HepG2 (cell line): ENCODE measurements at regions not wholly inside any gene's neighbourhood (a gene's known extent, or its start where the extent isn't known, plus 50 kb on each side); places are given as distances from the start of the nearest gene placed in this dataset.

Source experiments
- ATAC-seq: fragments of 200-7000 bp; cut with Tn5 transposase; 3 replicates; pipeline ENCODE4 v1.9.1; 2020; ENCODE audit warnings: mild to moderate bottlenecking, moderate library complexity
- BruUV-seq: library from RNA; stranded (reverse); fragments of 400-500 nt; replicated peaks from 2 replicates; lab custom pipeline; 2021; lab: Mats Ljungman, UMichigan
- CTCF ChIA-PET: fragments of 300-600 bp; formaldehyde crosslinking; extraction: SDS; loops from one replicate; lab custom pipeline; 2021; ENCODE audit warnings: low total read pairs, inconsistent platforms, low intra/inter-chr PET ratio; lab: Yijun Ruan, JAX
- POLR2A ChIA-PET: fragments of 350-600 bp; sonication (Branson Sonifier 250); formaldehyde crosslinking; loops from one replicate; lab custom pipeline; 2020; ENCODE audit warnings: antibody characterized with exemption, inconsistent platforms; lab: Yijun Ruan, JAX
- DNase-seq: peaks from one replicate; pipeline ENCODE4 v3.0.0-alpha.2; 2015; ENCODE audit warnings: low spot score
- FAIRE-seq: peaks from 3 replicates; lab custom pipeline; 2011; peaks lifted over from hg19 to GRCh38; lab: Jason Lieb, UNC
- H2AFZ ChIP-seq: one replicate; pipeline ENCODE4 v1.6.1; 2011; ENCODE audit warnings: low read length, inconsistent platforms
- H3K27ac ChIP-seq: fragments of 300-600 bp; 3 replicates; pipeline ENCODE4 v1.8.0; 2011; ENCODE audit warnings: mixed run types, mild to moderate bottlenecking, mixed read lengths, low read length, inconsistent platforms; ENCODE audit not compliant: insufficient read depth; ENCODE audit errors: extremely low read length
- H3K27me3 ChIP-seq, 2 experiments: fragments of 200-600 bp in 1 of 2; 2 replicates in 1 of 2; 3 replicates in 1 of 2; pipeline versions ENCODE4 v1.6.0 to v1.8.0; 2011; ENCODE audit warnings: low read length in 2 of 2, mild to moderate bottlenecking in 2 of 2, moderate library complexity in 2 of 2, inconsistent platforms in 1 of 2; ENCODE audit not compliant: insufficient read depth in 2 of 2, control insufficient read depth in 1 of 2
- H3K36me3 ChIP-seq, 2 experiments: fragments of 200-600 bp in 1 of 2; replicated peaks in 1 of 2; 2 replicates in 1 of 2; 3 replicates in 1 of 2; pipeline versions ENCODE4 v1.5.1 to v1.8.0; 2011; ENCODE audit warnings: low read length in 2 of 2, inconsistent platforms in 1 of 2; ENCODE audit not compliant: insufficient read depth in 2 of 2, control insufficient read depth in 1 of 2
- H3K4me1 ChIP-seq: 2 replicates; pipeline ENCODE4 v1.5.1; 2012; ENCODE audit warnings: low read length, inconsistent platforms; ENCODE audit not compliant: insufficient read depth
- H3K4me2 ChIP-seq: 2 replicates; pipeline ENCODE4 v1.6.0; 2011; ENCODE audit warnings: low read depth, low read length, inconsistent platforms
- H3K4me3 ChIP-seq, 3 experiments: fragments of 200-600 bp in 1 of 3; sonication (generic), shearing (Covaris generic) in 1 of 3; replicated peaks in 1 of 3; 2 replicates each; pipeline ENCODE4 v1.5.1; 2011 to 2016; ENCODE audit warnings: low read length in 3 of 3, inconsistent platforms in 2 of 3, low read depth in 2 of 3, mild to moderate bottlenecking in 2 of 3, control low read depth in 1 of 3, mixed read lengths in 1 of 3; ENCODE audit not compliant: insufficient read depth in 1 of 3
- H3K79me2 ChIP-seq: one replicate; pipeline ENCODE4 v1.6.1; 2011; ENCODE audit warnings: low read length, inconsistent platforms; ENCODE audit not compliant: insufficient read depth
- H3K9ac ChIP-seq: 2 replicates; pipeline ENCODE4 v1.6.0; 2011; ENCODE audit warnings: mild to moderate bottlenecking, low read depth, low read length, inconsistent platforms; ENCODE audit not compliant: insufficient read depth
- H3K9me3 ChIP-seq: 2 replicates; pipeline ENCODE4 v1.5.1; 2012; ENCODE audit warnings: mild to moderate bottlenecking, low read length
- H4K20me1 ChIP-seq: 2 replicates; pipeline ENCODE4 v1.6.0; 2011; ENCODE audit warnings: inconsistent platforms, mild to moderate bottlenecking, low read length, moderate library complexity; ENCODE audit not compliant: insufficient read depth
- CTCF ChIP-seq: sonication (generic); formaldehyde crosslinking; IDR thresholded peaks from 2 replicates; pipeline ENCODE4 v1.5.0; 2020; ENCODE audit warnings: mild to moderate bottlenecking, missing genetic modification reagents, moderate library complexity
- FLYWCH1 ChIP-seq: sonication (generic); formaldehyde crosslinking; IDR thresholded peaks from 2 replicates; pipeline ENCODE4 v1.8.1; 2023; ENCODE audit warnings: mild to moderate bottlenecking, missing genetic modification reagents
- MYPOP ChIP-seq: sonication (generic); formaldehyde crosslinking; IDR thresholded peaks from 2 replicates; pipeline ENCODE4 v1.8.1; 2023; ENCODE audit warnings: mild to moderate bottlenecking, moderate library complexity, missing genetic modification reagents
- ONECUT2 ChIP-seq: sonication (generic); formaldehyde crosslinking; IDR thresholded peaks from 2 replicates; pipeline ENCODE4 v1.4.0; 2020; ENCODE audit warnings: missing genetic modification reagents
- SMC3 ChIP-seq: IDR thresholded peaks from 2 replicates; pipeline ENCODE4 v1.6.1; 2011; ENCODE audit warnings: low read length, improper control_type of control experiment
- STAG1 ChIP-seq: sonication (generic); formaldehyde crosslinking; IDR thresholded peaks from 2 replicates; pipeline ENCODE4 v1.4.0; 2020; ENCODE audit warnings: missing genetic modification reagents
- ZNF362 ChIP-seq: sonication (generic); formaldehyde crosslinking; IDR thresholded peaks from 2 replicates; pipeline ENCODE4 v1.4.0; 2020; ENCODE audit warnings: missing genetic modification reagents, mild to moderate bottlenecking, borderline replicate concordance
- ZNF652 ChIP-seq: IDR thresholded peaks from 2 replicates; pipeline ENCODE4 v1.6.1; 2016; ENCODE audit warnings: low read depth, borderline replicate concordance
- WGBS: methylation state at CpG from one replicate; pipeline ENCODE4 v1.1.6; 2017; ENCODE audit warnings: low lambda C conversion rate; 5-methylcytosine and 5-hydroxymethylcytosine counted together
- in situ Hi-C: cut with HindIII; loops from 2 replicates; pipeline ENCODE4 v1.10.0; 2017; ENCODE audit warnings: low pct_unique_long_range_greater_than_20kb; ENCODE audit not compliant: extremely low pct_ligation_motif_present
- intact Hi-C: fragments of 100-400 bp; cut with micrococcal nuclease; formaldehyde crosslinking; loops from one replicate; pipeline ENCODE4 v1.10.0; 2022; ENCODE audit not compliant: unreplicated experiment

GRCh38 chr12:92608151-92609091, 94.4 kb upstream of the PLEKHG7 start:
- no peak for TF ChIP-seq FLYWCH1 (CRISPR knock-in tag)
- peak; percentile 38; the same call in 1 of the 2 replicates for TF ChIP-seq SMC3
- TF ChIP-seq STAG1, result peak; percentile 54
- no peak for TF ChIP-seq MYPOP (CRISPR knock-in tag)
- no peak for TF ChIP-seq ZNF652
- TF ChIP-seq ZNF362 (CRISPR knock-in tag), result peak; percentile 55; the same call in 1 of the 2 replicates
- TF ChIP-seq CTCF (CRISPR knock-in tag), result peak; percentile 59
- peak; percentile 78 for TF ChIP-seq ONECUT2 (CRISPR knock-in tag)
- TF ChIP-seq, all 625 proteins: peak for 5
- peak; percentile 25 for DNase-seq
- H3K4me2 ChIP-seq, result no peak overlapping the region
- no peaks in the 10 kb centered on the region for H3K4me1 ChIP-seq
- H3K27me3 ChIP-seq, result no peaks in the 10 kb centered on the region
- intact Hi-C loops, result loop anchor here (1.0 kb wide), 1 partner anchor 1226 kb away; no protein-coding TSS in a partner anchor
- ATAC-seq, result peak; percentile 55; the same call in 1 of the 3 replicates
- no peaks in the 10 kb centered on the region for H4K20me1 ChIP-seq
- no peaks in the 10 kb centered on the region for H3K9me3 ChIP-seq
- WGBS, result 20% methylated on average over 8 of the region's 8 CpGs
- FAIRE-seq, result peak; percentile 72
- no peak overlapping the region for H2AFZ ChIP-seq
- BruUV-seq, result no TSS peak
- CTCF ChIA-PET, result interaction anchor here (1.1 kb wide), 1 partner anchor 1227 kb away, joined by 4 read pairs; no protein-coding TSS in a partner anchor
- no peaks in the 10 kb centered on the region for H3K79me2 ChIP-seq
- in situ Hi-C loops, result loop anchor here (25.0 kb wide), 1 partner anchor 1221 kb away; no protein-coding TSS in a partner anchor
- no peak overlapping the region for H3K27ac ChIP-seq
- H3K9ac ChIP-seq, result no peak overlapping the region
- H3K4me3 ChIP-seq, result no peak overlapping the region
- POLR2A ChIA-PET, result no interaction called here
- H3K36me3 ChIP-seq, result no peaks in the 10 kb centered on the region
